Memory B cell (primary cell): ENCODE measurements at regions not wholly inside any gene's neighbourhood (a gene's known extent, or its start where the extent isn't known, plus 50 kb on each side); places are given as distances from the start of the nearest gene placed in this dataset.
"Not testable (repeated sequence)": the region's sequence is repeated elsewhere in the genome, so short reads cannot be mapped to it uniquely, and the experiment has no call there.

Source experiments
- ATAC-seq: fragments of 150-1000 bp; cut with Tn5 transposase; 2 replicates; pipeline ENCODE4 v1.10.0; 2021; ENCODE audit warnings: low read depth, mild to moderate bottlenecking, moderate library complexity
- DNase-seq, 2 donors: peaks; one replicate each; pipeline ENCODE4 v3.0.0; 2022; ENCODE audit warnings: low spot score in 2 of 2
- H3K27ac Mint-ChIP-seq: one replicate; pipeline ENCODE4 v1.8.0; 2022; ENCODE audit warnings: mild to moderate bottlenecking, moderate library complexity, mixed read lengths
- H3K27me3 Mint-ChIP-seq: one replicate; pipeline ENCODE4 v1.8.0; 2022; ENCODE audit warnings: mixed read lengths
- H3K36me3 Mint-ChIP-seq: one replicate; pipeline ENCODE4 v1.8.0; 2022; ENCODE audit warnings: mild to moderate bottlenecking, mixed read lengths
- H3K4me1 Mint-ChIP-seq: one replicate; pipeline ENCODE4 v1.8.0; 2022; ENCODE audit warnings: mixed read lengths
- H3K4me3 Mint-ChIP-seq: one replicate; pipeline ENCODE4 v1.8.0; 2022; ENCODE audit warnings: mild to moderate bottlenecking, moderate library complexity, mixed read lengths
- H3K9me3 Mint-ChIP-seq: one replicate; pipeline ENCODE4 v1.8.0; 2022; ENCODE audit warnings: mixed read lengths

DNA sequence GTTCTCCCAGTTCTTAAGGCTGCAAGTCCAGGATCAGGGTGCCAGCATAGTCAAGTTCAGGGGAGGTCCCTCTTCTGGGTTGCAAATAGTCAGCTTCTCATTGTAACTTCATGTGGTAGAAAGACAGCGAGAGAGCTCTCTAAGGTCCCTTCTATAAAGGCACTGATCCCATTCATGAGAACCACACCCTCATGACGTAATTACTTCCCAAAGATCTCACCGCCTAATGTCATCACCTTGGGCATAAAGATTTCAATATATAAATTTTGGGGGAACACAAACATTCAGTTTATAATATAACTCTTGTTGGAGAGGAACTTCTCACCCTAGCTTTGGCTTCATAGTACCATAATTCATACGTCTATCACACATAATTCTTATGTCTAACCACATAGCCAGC lies 203.9 kb upstream of the VLDLR start:
- no peaks in the 10 kb centered on the region for H3K9me3 Mint-ChIP-seq
- H3K36me3 Mint-ChIP-seq: no peaks in the 10 kb centered on the region
- peaks cover 4% of the 10 kb centered on the region for H3K27me3 Mint-ChIP-seq
- no peak overlapping the region for H3K27ac Mint-ChIP-seq
- H3K4me3 Mint-ChIP-seq: no peak overlapping the region
- no peaks in the 10 kb centered on the region for H3K4me1 Mint-ChIP-seq
- no peak for DNase-seq
- ATAC-seq: no peak

- no peaks in the 10 kb centered on the region for H3K4me1 Mint-ChIP-seq
- ATAC-seq: no peak
Measured at GRCh38 chr9:2418619-2419018, 203.0 kb upstream of the VLDLR start.

GRCh38 chr9:2419347-2419746 lies 202.2 kb upstream of the VLDLR start:
- H3K36me3 Mint-ChIP-seq: no peaks in the 10 kb centered on the region
- no peaks in the 10 kb centered on the region for H3K4me1 Mint-ChIP-seq
- peaks cover 2% of the 10 kb centered on the region for H3K27me3 Mint-ChIP-seq
- H3K9me3 Mint-ChIP-seq: no peaks in the 10 kb centered on the region
- no peak for DNase-seq
- ATAC-seq: no peak
- no peak overlapping the region for H3K27ac Mint-ChIP-seq
- no peak overlapping the region for H3K4me3 Mint-ChIP-seq

More at GRCh38 chr9:2418619-2419018, 203.0 kb upstream of the VLDLR start:
- Mint-ChIP-seq H3K36me3 (no peaks in the 10 kb centered on the region), H3K9me3 (no peaks in the 10 kb centered on the region), H3K27me3 (peaks cover 4% of the 10 kb centered on the region), H3K4me3 (no peak overlapping the region), H3K27ac (no peak overlapping the region)
- DNase-seq: no peak

- Mint-ChIP-seq H3K4me3 (no peak overlapping the region), H3K9me3 (peaks cover 1% of the 10 kb centered on the region), H3K27me3 (peaks cover 2% of the 10 kb centered on the region), H3K27ac (no peak overlapping the region), H3K36me3 (no peaks in the 10 kb centered on the region), H3K4me1 (no peaks in the 10 kb centered on the region)
- ATAC-seq (no peak), DNase-seq (no peak)
Measured at GRCh38 chr9:2420543-2420942, 201.0 kb upstream of the VLDLR start.

DNA sequence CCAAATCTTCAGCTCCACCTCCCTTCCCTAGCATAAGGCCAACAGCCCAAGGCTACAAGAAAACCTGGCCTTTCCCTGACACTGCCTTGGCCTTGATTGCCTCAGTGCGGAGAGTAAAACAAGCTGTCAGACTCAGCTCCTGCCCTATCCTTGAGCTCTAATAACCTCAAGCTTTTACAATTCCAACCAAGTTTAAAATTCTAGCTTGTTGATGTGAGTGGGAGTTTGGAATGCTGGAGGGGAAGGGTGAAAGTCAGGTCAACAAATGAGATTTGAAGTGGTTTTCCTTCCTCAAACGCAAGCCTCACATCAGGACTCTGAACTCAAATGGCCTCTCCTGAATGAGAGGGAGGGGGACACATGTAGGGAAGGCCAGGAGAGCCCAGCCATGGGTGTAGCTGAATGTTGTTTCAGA lies 197.0 kb upstream of the VLDLR start:
- no peak overlapping the region for H3K4me3 Mint-ChIP-seq
- H3K36me3 Mint-ChIP-seq: no peaks in the 10 kb centered on the region
- ATAC-seq (no peak), DNase-seq (no peak)
- H3K27me3 Mint-ChIP-seq: peaks cover 4% of the 10 kb centered on the region
- H3K27ac Mint-ChIP-seq: no peak overlapping the region
- H3K9me3 Mint-ChIP-seq: peaks cover 1% of the 10 kb centered on the region
- H3K4me1 Mint-ChIP-seq: no peaks in the 10 kb centered on the region

GRCh38 chr9:2425676-2426075 lies 195.9 kb upstream of the VLDLR start:
- no peak for ATAC-seq

DNA sequence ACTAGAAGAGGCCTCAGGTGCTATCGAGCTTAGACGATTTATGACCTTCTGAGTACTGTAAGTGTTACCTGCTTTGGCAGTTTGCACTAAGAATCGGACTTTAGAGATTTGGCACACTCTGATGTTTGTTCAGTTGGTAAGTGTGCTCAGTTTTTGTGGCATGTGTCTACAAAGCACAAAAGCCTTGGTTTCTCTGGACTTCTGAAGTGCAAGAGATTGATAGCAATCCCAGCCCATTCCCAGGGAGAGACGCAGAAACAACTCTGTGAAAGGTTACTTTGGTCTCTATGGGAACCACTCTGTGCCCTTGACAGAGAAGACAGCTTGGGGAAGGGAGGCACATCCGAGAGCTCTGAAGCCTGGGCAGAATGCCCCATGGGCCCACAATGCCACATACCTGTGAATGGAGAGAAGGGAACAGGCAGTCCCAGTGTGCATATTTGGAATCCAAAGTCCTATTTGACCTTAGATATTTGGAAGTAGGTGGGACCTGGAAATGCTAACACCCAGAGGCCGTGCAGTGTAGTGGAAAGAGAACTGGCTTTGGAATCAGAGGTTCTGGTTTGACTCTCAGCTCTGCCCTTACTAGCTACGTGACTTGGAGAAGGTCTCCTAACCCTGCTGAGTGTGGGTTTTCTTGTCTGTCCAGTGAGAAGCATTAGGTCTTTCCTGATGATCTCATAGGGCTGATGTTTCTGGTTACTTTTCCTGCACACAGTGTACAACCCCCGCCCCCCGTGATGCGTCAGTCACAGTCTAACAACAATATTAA lies 194.3 kb upstream of the VLDLR start:
- DNase-seq (no peak), ATAC-seq (no peak)
- Mint-ChIP-seq H3K4me1 (no peaks in the 10 kb centered on the region), H3K27me3 (peaks cover 2% of the 10 kb centered on the region), H3K27ac (no peak overlapping the region), H3K36me3 (no peaks in the 10 kb centered on the region), H3K4me3 (no peak overlapping the region), H3K9me3 (peaks cover 3% of the 10 kb centered on the region)

More at GRCh38 chr9:2425676-2426075, 195.9 kb upstream of the VLDLR start:
- Mint-ChIP-seq H3K4me3 (no peak overlapping the region), H3K4me1 (no peaks in the 10 kb centered on the region), H3K36me3 (no peaks in the 10 kb centered on the region), H3K27me3 (peaks cover 2% of the 10 kb centered on the region), H3K9me3 (peaks cover 1% of the 10 kb centered on the region), H3K27ac (no peak overlapping the region)
- DNase-seq: no peak

- H3K9me3 Mint-ChIP-seq: peaks cover 15% of the 10 kb centered on the region
- no peak for DNase-seq
Measured at GRCh38 chr9:2439957-2440356, 181.6 kb upstream of the VLDLR start.

DNA sequence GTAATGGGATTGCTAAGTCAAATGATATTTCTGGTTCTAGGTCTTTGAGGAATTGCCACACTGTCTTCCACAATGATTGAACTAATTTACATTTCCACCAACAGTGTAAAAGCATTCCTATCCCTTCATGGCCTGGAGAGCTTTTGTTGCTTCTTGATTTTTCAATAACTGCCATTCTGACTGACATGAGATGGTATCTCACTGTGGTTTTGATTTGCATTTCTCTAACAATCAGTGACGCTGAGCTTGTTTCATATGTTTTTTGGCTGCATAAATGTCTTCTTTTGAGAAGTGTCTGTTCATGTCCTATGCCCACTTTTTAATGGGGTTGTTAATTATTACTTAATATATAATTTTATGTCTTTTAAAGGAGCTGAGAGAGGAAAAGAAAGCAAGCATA lies 177.7 kb upstream of the VLDLR start:
- H3K27ac Mint-ChIP-seq, H3K36me3 Mint-ChIP-seq, H3K4me1 Mint-ChIP-seq, ATAC-seq, H3K9me3 Mint-ChIP-seq, DNase-seq, H3K27me3 Mint-ChIP-seq, H3K4me3 Mint-ChIP-seq: not testable (repeated sequence)

More at GRCh38 chr9:2439957-2440356, 181.6 kb upstream of the VLDLR start:
- no peak for ATAC-seq
- no peaks in the 10 kb centered on the region for H3K4me1 Mint-ChIP-seq
- no peaks in the 10 kb centered on the region for H3K36me3 Mint-ChIP-seq
- no peak overlapping the region for H3K27ac Mint-ChIP-seq
- H3K4me3 Mint-ChIP-seq: no peak overlapping the region
- peaks cover 5% of the 10 kb centered on the region for H3K27me3 Mint-ChIP-seq

GRCh38 chr9:2448193-2448738 lies 173.3 kb upstream of the VLDLR start:
- DNase-seq (no peak), ATAC-seq (no peak)
- Mint-ChIP-seq H3K9me3 (no peaks in the 10 kb centered on the region), H3K36me3 (no peaks in the 10 kb centered on the region), H3K4me1 (no peaks in the 10 kb centered on the region), H3K4me3 (no peak overlapping the region), H3K27ac (no peak overlapping the region), H3K27me3 (peaks cover 4% of the 10 kb centered on the region)

DNA sequence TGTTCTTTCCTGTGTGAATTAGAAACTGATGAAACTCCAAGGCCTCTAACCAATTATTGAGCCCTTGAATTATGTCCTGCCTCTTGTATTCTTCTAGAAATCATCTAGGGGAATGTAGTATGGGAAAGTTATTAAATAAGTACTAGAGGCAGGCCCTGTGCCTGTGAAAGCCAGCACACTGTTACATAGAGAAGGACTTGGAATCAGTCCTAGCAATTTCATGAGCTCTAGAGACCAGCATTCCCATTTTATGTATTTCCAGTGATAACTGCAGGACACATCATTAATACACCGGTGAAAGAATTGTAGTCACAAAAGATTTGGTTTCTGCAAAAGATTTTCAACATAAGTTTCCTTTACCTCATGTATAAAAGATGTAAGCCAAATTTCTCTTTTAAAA lies 168.5 kb upstream of the VLDLR start:
- no peaks in the 10 kb centered on the region for H3K9me3 Mint-ChIP-seq
- ATAC-seq (no peak), DNase-seq (no peak)
- no peaks in the 10 kb centered on the region for H3K27me3 Mint-ChIP-seq
- H3K4me1 Mint-ChIP-seq: no peaks in the 10 kb centered on the region
- H3K36me3 Mint-ChIP-seq: no peaks in the 10 kb centered on the region
- H3K27ac Mint-ChIP-seq: no peak overlapping the region
- no peak overlapping the region for H3K4me3 Mint-ChIP-seq

GRCh38 chr9:2453701-2454100 lies 167.9 kb upstream of the VLDLR start:
- no peaks in the 10 kb centered on the region for H3K9me3 Mint-ChIP-seq
- DNase-seq: no peak
- H3K4me1 Mint-ChIP-seq: no peaks in the 10 kb centered on the region
- no peaks in the 10 kb centered on the region for H3K27me3 Mint-ChIP-seq
- no peaks in the 10 kb centered on the region for H3K36me3 Mint-ChIP-seq
- no peak overlapping the region for H3K27ac Mint-ChIP-seq
- no peak for ATAC-seq
- H3K4me3 Mint-ChIP-seq: no peak overlapping the region

DNA sequence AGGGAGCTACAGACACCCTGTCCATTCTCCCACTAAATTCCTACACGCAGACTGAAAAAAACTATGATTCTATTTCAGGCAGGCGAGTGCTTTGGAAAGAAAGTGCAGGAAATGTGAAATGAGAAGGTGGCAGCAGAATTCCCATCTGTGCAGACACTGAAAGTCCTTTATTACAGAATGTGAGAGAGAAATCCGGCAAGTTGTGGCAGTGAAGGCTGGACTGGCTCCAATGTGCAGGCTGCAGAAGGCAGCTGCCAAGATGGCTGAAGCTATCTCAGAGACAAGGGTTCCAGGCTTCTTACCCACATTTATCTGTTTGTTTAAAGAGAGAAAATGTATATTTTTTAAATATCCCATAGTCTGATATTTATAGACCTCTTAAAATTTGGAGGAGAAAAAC lies 161.8 kb upstream of the VLDLR start:
- Mint-ChIP-seq H3K4me1 (no peaks in the 10 kb centered on the region), H3K27ac (no peak overlapping the region), H3K36me3 (no peaks in the 10 kb centered on the region), H3K27me3 (peaks cover 5% of the 10 kb centered on the region), H3K9me3 (peaks cover 4% of the 10 kb centered on the region), H3K4me3 (no peak overlapping the region)
- no peak for ATAC-seq
- DNase-seq: no peak

DNA sequence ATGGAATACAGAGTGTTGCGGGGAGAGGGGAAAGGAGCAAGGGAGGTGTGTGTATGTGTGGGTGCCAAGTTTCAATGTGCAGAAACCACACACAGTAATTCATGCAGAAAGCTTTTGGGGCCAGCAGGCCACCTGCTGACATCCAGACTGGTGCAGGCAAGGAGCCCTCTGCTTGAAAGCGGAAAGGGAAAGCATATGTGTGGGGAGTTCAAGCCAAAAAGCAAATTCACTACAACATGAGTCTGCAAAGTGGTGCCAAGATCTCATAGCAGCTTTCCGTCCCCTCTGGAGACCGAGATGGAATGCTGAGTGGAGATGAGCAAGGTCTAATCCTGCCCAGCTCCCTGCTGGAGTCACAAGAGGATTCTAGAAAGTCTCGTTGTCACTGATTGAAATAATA lies 159.7 kb upstream of the VLDLR start:
- Mint-ChIP-seq H3K27ac (no peak overlapping the region), H3K36me3 (no peaks in the 10 kb centered on the region), H3K4me1 (no peaks in the 10 kb centered on the region), H3K4me3 (no peak overlapping the region), H3K9me3 (peaks cover 6% of the 10 kb centered on the region), H3K27me3 (peaks cover 5% of the 10 kb centered on the region)
- DNase-seq (no peak), ATAC-seq (no peak)

DNA sequence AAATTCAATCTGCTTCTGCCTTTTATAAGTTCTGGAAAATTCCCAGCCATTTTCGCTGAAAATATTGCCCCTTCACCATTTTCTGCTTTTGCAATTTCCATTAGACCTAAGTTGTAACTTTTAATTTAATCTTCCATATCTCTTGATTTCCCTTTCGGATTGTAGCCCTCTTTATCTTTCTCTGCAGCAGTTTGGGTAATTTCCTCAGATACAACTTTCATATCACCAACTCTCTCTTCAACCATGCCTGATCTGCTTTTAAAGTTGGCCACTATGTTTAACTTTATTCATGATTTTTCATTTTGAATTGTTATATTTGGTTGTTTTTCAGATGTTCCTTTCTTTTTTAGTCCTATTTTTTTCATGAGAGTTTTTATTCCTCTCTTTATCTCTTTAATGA lies 157.0 kb upstream of the VLDLR start:
- ATAC-seq (no peak), DNase-seq (no peak)
- peaks cover 6% of the 10 kb centered on the region for H3K9me3 Mint-ChIP-seq
- H3K36me3 Mint-ChIP-seq: no peaks in the 10 kb centered on the region
- peaks cover 13% of the 10 kb centered on the region for H3K27me3 Mint-ChIP-seq
- H3K27ac Mint-ChIP-seq: no peak overlapping the region
- H3K4me1 Mint-ChIP-seq: no peaks in the 10 kb centered on the region
- H3K4me3 Mint-ChIP-seq: no peak overlapping the region
